ENCODE measurements at regions not wholly inside any gene's neighbourhood (a gene's known extent, or its start where the extent isn't known, plus 50 kb on each side); places are given as distances from the start of the nearest gene placed in this dataset.

DNA sequence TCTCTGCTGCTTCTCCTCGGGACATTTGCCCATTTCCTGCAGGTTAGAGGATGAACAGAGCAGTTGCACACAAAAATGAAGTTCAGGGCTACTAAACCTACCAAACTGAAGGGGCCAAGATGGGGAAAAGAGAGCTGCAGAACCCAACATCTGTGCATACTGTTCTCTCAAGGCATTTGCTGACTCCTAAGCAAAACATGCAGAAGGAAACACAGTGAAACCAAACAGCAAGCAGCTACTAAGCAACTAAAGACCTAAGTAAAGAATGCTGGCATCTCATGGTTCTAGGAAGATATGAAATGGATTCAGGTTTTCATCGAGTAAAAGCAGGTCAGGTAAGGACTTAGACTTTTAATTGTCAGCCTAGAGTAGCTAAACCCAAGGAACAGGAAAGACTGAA is 111.9 kb upstream of the SYT4 start:
- Histone ChIP-seq H3K36me3 (ENCODE audit: insufficient read depth, low read length) (no peaks in the 10 kb centered on the region), H3K4me3 (ENCODE audit: low read length) (no peak overlapping the region), H3K27me3 (ENCODE audit: insufficient read depth, low read length, poor library complexity, severe bottlenecking) (no peaks in the 10 kb centered on the region), H3K27ac (ENCODE audit: low read depth, low read length) (no peak overlapping the region), H3K4me1 (ENCODE audit: insufficient read depth, low read length) (no peaks in the 10 kb centered on the region), H3K9me3 (ENCODE audit: low read length) (no peaks in the 10 kb centered on the region)
- Mint-ChIP-seq H3K27ac (no peak overlapping the region), H3K4me3 (no peak overlapping the region), H3K4me1 (no peaks in the 10 kb centered on the region), H3K36me3 (no peaks in the 10 kb centered on the region), H3K27me3 (no peaks in the 10 kb centered on the region), H3K9me3 (peaks cover 0 to 12% (median 3%) of the 10 kb centered on the region in 5 donors)
- POLR2A ChIA-PET = no interaction called here
- CTCF ChIA-PET = no interaction called here
- no peak for DNase-seq

- ChIA-PET CTCF (no interaction called here), POLR2A (no interaction called here)
- no peaks in the 10 kb centered on the region for H3K36me3 ChIP-seq (ENCODE audit: insufficient read depth, low read length)
- Mint-ChIP-seq H3K27me3 (no peaks in the 10 kb centered on the region), H3K9me3 (peaks cover 0 to 7% (median 2%) of the 10 kb centered on the region in 5 donors), H3K4me1 (no peaks in the 10 kb centered on the region), H3K4me3 (no peak overlapping the region), H3K27ac (no peak overlapping the region), H3K36me3 (no peaks in the 10 kb centered on the region)
- no peak overlapping the region for H3K4me3 ChIP-seq (ENCODE audit: low read length)
- no peaks in the 10 kb centered on the region for H3K27me3 ChIP-seq (ENCODE audit: insufficient read depth, low read length, poor library complexity, severe bottlenecking)
- no peak for DNase-seq
- H3K9me3 ChIP-seq (ENCODE audit: low read length) = no peaks in the 10 kb centered on the region
- H3K4me1 ChIP-seq (ENCODE audit: insufficient read depth, low read length) = no peaks in the 10 kb centered on the region
- no peak overlapping the region for H3K27ac ChIP-seq (ENCODE audit: low read depth, low read length)
Measured at GRCh38 chr18:43392168-43392567, 114.9 kb upstream of the SYT4 start.

GRCh38 chr18:43393174-43393573 is 115.9 kb upstream of the SYT4 start:
- Mint-ChIP-seq H3K27ac (no peak overlapping the region), H3K27me3 (no peaks in the 10 kb centered on the region), H3K9me3 (peaks cover 0 to 7% (median 2%) of the 10 kb centered on the region in 5 donors), H3K36me3 (no peaks in the 10 kb centered on the region), H3K4me3 (no peak overlapping the region), H3K4me1 (no peaks in the 10 kb centered on the region)
- ChIA-PET POLR2A (no interaction called here), CTCF (no interaction called here)
- H3K27me3 ChIP-seq (ENCODE audit: insufficient read depth, low read length, poor library complexity, severe bottlenecking) = no peaks in the 10 kb centered on the region
- no peak overlapping the region for H3K4me3 ChIP-seq (ENCODE audit: low read length)
- no peak for DNase-seq
- H3K27ac ChIP-seq (ENCODE audit: low read depth, low read length) = no peak overlapping the region
- H3K9me3 ChIP-seq (ENCODE audit: low read length) = no peaks in the 10 kb centered on the region
- no peaks in the 10 kb centered on the region for H3K4me1 ChIP-seq (ENCODE audit: insufficient read depth, low read length)
- H3K36me3 ChIP-seq (ENCODE audit: insufficient read depth, low read length) = no peaks in the 10 kb centered on the region

- ChIA-PET POLR2A (no interaction called here), CTCF (no interaction called here)
- H3K4me3 ChIP-seq (ENCODE audit: low read length) = no peak overlapping the region
- H3K36me3 ChIP-seq (ENCODE audit: insufficient read depth, low read length) = no peaks in the 10 kb centered on the region
- H3K27ac Mint-ChIP-seq = no peak overlapping the region
- no peaks in the 10 kb centered on the region for H3K27me3 Mint-ChIP-seq
- H3K4me1 Mint-ChIP-seq = no peaks in the 10 kb centered on the region
- no peak overlapping the region for H3K4me3 Mint-ChIP-seq
- H3K4me1 ChIP-seq (ENCODE audit: insufficient read depth, low read length) = no peaks in the 10 kb centered on the region
- H3K9me3 ChIP-seq (ENCODE audit: low read length) = no peaks in the 10 kb centered on the region
- no peaks in the 10 kb centered on the region for H3K27me3 ChIP-seq (ENCODE audit: insufficient read depth, low read length, poor library complexity, severe bottlenecking)
- no peaks in the 10 kb centered on the region for H3K36me3 Mint-ChIP-seq
- H3K27ac ChIP-seq (ENCODE audit: low read depth, low read length) = no peak overlapping the region
- DNase-seq = no peak
- peaks cover 0 to 7% (median 4%) of the 10 kb centered on the region in 5 donors for H3K9me3 Mint-ChIP-seq
Measured at GRCh38 chr18:43396266-43396665, 119.0 kb upstream of the SYT4 start.

GRCh38 chr18:43398601-43399000 is 121.3 kb upstream of the SYT4 start:
- H3K27ac ChIP-seq (ENCODE audit: low read depth, low read length) = no peak overlapping the region
- Mint-ChIP-seq H3K4me3 (no peak overlapping the region), H3K4me1 (no peaks in the 10 kb centered on the region), H3K36me3 (no peaks in the 10 kb centered on the region), H3K9me3 (peaks cover 0 to 12% (median 6%) of the 10 kb centered on the region in 5 donors), H3K27ac (no peak overlapping the region), H3K27me3 (no peaks in the 10 kb centered on the region)
- H3K27me3 ChIP-seq (ENCODE audit: insufficient read depth, low read length, poor library complexity, severe bottlenecking) = no peaks in the 10 kb centered on the region
- DNase-seq = no peak
- no peaks in the 10 kb centered on the region for H3K9me3 ChIP-seq (ENCODE audit: low read length)
- no peaks in the 10 kb centered on the region for H3K36me3 ChIP-seq (ENCODE audit: insufficient read depth, low read length)
- H3K4me1 ChIP-seq (ENCODE audit: insufficient read depth, low read length) = no peaks in the 10 kb centered on the region
- H3K4me3 ChIP-seq (ENCODE audit: low read length) = no peak overlapping the region
- CTCF ChIA-PET = no interaction called here
- POLR2A ChIA-PET = no interaction called here

DNA sequence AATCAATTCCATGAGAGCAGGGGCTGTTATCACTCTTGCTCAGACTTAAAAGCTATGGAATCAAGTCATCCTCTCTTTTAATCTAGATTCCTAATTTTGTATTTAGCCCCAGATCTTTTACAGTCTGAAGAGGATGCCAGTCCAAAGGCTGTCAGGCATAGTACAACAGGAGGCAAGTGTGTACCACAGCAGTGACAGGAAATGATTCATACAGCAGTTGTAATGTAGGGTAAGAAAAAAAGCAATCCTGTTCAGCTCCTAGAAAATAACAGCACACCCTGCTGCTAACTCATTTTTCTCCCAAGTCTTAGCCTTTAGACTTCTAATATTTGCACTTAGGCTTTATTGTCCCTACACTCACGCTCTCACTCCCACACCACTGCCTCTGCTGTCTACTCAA is 127.8 kb upstream of the SYT4 start:
- Histone ChIP-seq H3K36me3 (ENCODE audit: insufficient read depth, low read length) (no peaks in the 10 kb centered on the region), H3K4me3 (ENCODE audit: low read length) (no peak overlapping the region), H3K27me3 (ENCODE audit: insufficient read depth, low read length, poor library complexity, severe bottlenecking) (no peaks in the 10 kb centered on the region), H3K27ac (ENCODE audit: low read depth, low read length) (no peak overlapping the region), H3K9me3 (ENCODE audit: low read length) (no peaks in the 10 kb centered on the region), H3K4me1 (ENCODE audit: insufficient read depth, low read length) (no peaks in the 10 kb centered on the region)
- no peak for DNase-seq
- no peaks in the 10 kb centered on the region for H3K27me3 Mint-ChIP-seq
- H3K9me3 Mint-ChIP-seq = peaks cover 0 to 14% (median 8%) of the 10 kb centered on the region in 5 donors
- ChIA-PET CTCF (no interaction called here), POLR2A (no interaction called here)
- H3K27ac Mint-ChIP-seq = no peak overlapping the region
- H3K4me1 Mint-ChIP-seq = no peaks in the 10 kb centered on the region
- H3K36me3 Mint-ChIP-seq = no peaks in the 10 kb centered on the region
- H3K4me3 Mint-ChIP-seq = no peak overlapping the region

- Histone ChIP-seq H3K27ac (ENCODE audit: low read depth, low read length) (no peak overlapping the region), H3K36me3 (ENCODE audit: insufficient read depth, low read length) (no peaks in the 10 kb centered on the region), H3K27me3 (ENCODE audit: insufficient read depth, low read length, poor library complexity, severe bottlenecking) (no peaks in the 10 kb centered on the region), H3K4me3 (ENCODE audit: low read length) (no peak overlapping the region), H3K9me3 (ENCODE audit: low read length) (no peaks in the 10 kb centered on the region), H3K4me1 (ENCODE audit: insufficient read depth, low read length) (no peaks in the 10 kb centered on the region)
- H3K4me3 Mint-ChIP-seq = no peak overlapping the region
- ChIA-PET CTCF (no interaction called here), POLR2A (no interaction called here)
- H3K36me3 Mint-ChIP-seq = no peaks in the 10 kb centered on the region
- H3K9me3 Mint-ChIP-seq = peaks cover 0 to 11% (median 6%) of the 10 kb centered on the region in 5 donors
- no peak overlapping the region for H3K27ac Mint-ChIP-seq
- DNase-seq = no peak
- H3K4me1 Mint-ChIP-seq = no peaks in the 10 kb centered on the region
- no peaks in the 10 kb centered on the region for H3K27me3 Mint-ChIP-seq
Measured at GRCh38 chr18:43414006-43414405, 136.7 kb upstream of the SYT4 start.

- CTCF ChIA-PET = no interaction called here
- no peak for DNase-seq
Measured at GRCh38 chr18:43420091-43420490, 142.8 kb upstream of the SYT4 start.

DNA sequence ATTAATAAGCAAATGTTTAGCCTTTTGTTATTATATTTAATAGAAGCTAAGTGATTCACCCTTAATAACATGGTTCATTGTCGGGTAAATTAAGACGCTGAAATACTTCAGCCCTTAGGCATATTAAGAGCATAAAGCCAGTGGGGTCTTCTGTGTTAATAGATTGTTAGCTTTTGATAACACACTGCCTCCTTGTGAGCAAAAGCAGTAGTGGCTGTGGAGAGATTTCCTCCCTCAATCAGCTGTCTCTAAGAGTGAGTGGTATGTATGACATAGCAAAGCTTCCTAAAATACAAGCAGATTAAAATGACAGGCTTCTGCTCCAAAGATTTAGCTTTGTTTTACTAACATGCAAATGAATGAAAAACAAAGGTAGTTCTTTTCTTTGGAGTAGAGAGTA is 143.7 kb upstream of the SYT4 start:
- no peaks in the 10 kb centered on the region for H3K4me1 Mint-ChIP-seq
- H3K9me3 ChIP-seq (ENCODE audit: low read length) = no peaks in the 10 kb centered on the region
- peaks cover 4 to 19% (median 8%) of the 10 kb centered on the region in 5 donors for H3K9me3 Mint-ChIP-seq
- H3K27ac Mint-ChIP-seq = no peak overlapping the region
- no peaks in the 10 kb centered on the region for H3K27me3 ChIP-seq (ENCODE audit: insufficient read depth, low read length, poor library complexity, severe bottlenecking)
- H3K27me3 Mint-ChIP-seq = no peaks in the 10 kb centered on the region
- ChIA-PET CTCF (no interaction called here), POLR2A (no interaction called here)
- H3K27ac ChIP-seq (ENCODE audit: low read depth, low read length) = no peak overlapping the region
- DNase-seq = no peak
- H3K4me1 ChIP-seq (ENCODE audit: insufficient read depth, low read length) = no peaks in the 10 kb centered on the region
- H3K36me3 ChIP-seq (ENCODE audit: insufficient read depth, low read length) = no peaks in the 10 kb centered on the region
- no peaks in the 10 kb centered on the region for H3K36me3 Mint-ChIP-seq
- H3K4me3 Mint-ChIP-seq = no peak overlapping the region
- H3K4me3 ChIP-seq (ENCODE audit: low read length) = no peak overlapping the region

More at GRCh38 chr18:43420091-43420490, 142.8 kb upstream of the SYT4 start:
- no peaks in the 10 kb centered on the region for H3K9me3 ChIP-seq (ENCODE audit: low read length)
- no peak overlapping the region for H3K4me3 ChIP-seq (ENCODE audit: low read length)
- no peak overlapping the region for H3K27ac ChIP-seq (ENCODE audit: low read depth, low read length)
- H3K27me3 Mint-ChIP-seq = no peaks in the 10 kb centered on the region
- H3K4me1 ChIP-seq (ENCODE audit: insufficient read depth, low read length) = no peaks in the 10 kb centered on the region
- POLR2A ChIA-PET = no interaction called here
- no peaks in the 10 kb centered on the region for H3K27me3 ChIP-seq (ENCODE audit: insufficient read depth, low read length, poor library complexity, severe bottlenecking)
- no peaks in the 10 kb centered on the region for H3K36me3 Mint-ChIP-seq
- no peaks in the 10 kb centered on the region for H3K4me1 Mint-ChIP-seq
- no peak overlapping the region for H3K27ac Mint-ChIP-seq
- peaks cover 2 to 15% (median 8%) of the 10 kb centered on the region in 5 donors for H3K9me3 Mint-ChIP-seq
- no peaks in the 10 kb centered on the region for H3K36me3 ChIP-seq (ENCODE audit: insufficient read depth, low read length)
- no peak overlapping the region for H3K4me3 Mint-ChIP-seq

Data from CD8-positive, alpha-beta memory T cell (primary cell).